D341Med (cell line): ENCODE measurements at regions not wholly inside any gene's neighbourhood (a gene's known extent, or its start where the extent isn't known, plus 50 kb on each side); places are given as distances from the start of the nearest gene placed in this dataset.

Experiments used
- DNase-seq: peaks from one replicate; pipeline ENCODE4 v3.0.0; 2012; ENCODE audit warnings: low spot score

GRCh38 chr16:79370736-79371135, 229.8 kb downstream of the MAF start:
- no peak for DNase-seq

DNA sequence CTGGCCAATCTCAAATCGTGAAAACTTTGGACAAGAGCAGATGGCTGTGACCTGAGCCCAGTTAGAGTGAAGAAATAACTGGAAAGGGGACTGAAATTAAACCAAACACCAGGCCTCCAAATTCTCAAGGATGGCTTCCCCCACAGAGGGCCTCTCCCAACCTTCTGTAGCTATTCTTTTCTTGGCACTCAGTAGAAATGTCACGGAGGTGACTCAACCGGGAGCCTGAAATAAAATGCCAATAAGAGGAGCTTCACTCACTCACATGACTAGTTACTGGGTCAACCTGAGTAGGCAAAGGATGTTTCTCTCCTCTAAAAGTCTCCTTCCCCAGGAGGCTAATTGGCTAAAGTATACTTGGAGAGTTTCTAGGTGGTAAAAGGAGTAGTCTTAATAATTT, 230.7 kb downstream of the MAF start:
- no peak for DNase-seq

- DNase-seq = no peak
Observed at GRCh38 chr16:79367822-79368221, 232.7 kb downstream of the MAF start.

DNA sequence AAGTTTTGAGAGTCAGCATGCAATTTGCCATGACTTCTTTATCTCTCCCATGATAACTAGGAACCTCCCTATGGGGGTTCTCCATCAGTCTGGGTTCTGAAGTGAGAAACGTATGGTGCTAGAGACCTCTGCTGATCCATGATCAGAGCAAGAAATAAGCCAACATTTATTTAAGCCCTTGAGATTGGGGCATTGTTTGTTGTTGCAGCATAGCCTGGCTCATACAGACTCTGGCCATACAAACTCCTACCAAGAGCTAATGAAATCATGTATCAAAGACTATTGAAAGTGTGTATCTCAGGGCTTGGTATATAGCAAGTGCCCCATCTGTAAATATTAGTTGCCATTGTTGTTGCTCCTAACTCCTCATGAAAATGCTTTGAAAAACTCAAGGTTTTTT, 233.9 kb downstream of the MAF start:
- no peak for DNase-seq

- no peak for DNase-seq
Observed at GRCh38 chr16:79365702-79366101, 234.8 kb downstream of the MAF start.

DNA sequence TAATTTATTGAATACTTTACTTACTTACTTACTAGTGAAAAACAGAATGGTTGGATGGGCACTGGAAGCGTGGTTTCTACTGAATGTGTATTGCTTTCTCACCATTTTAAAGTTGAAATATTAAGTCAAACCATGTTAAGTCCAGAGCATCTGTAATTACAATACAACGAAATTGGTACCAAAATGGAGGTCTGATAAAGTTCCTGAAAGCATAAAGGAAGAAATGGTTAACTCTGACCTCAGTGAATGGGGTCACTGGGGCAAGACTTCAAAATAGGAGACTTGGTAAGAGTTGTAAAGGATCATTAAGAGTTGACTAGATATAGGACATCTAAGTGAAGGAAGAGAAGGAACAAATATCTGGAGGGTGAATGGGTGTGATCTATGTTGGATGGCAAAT, 237.1 kb downstream of the MAF start:
- DNase-seq = no peak

DNA sequence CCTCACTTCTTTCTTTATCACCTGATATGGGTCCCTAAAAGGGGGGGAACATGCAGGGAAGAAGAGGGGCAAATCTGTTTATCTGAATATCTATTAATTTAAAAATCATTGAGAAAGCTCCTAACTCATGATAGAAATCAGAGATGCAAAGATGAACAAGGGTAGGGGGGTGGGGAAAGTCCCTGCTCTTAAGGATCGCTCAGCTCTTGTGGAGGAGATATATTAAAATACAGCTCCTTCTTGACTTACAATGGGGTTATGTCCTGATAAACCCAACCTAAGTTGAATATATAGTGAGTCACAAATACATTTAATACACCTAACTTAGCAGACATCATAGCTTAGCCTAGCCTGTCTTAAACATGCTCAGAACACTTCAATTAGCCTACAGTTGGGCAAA, 237.5 kb downstream of the MAF start:
- no peak for DNase-seq

DNA sequence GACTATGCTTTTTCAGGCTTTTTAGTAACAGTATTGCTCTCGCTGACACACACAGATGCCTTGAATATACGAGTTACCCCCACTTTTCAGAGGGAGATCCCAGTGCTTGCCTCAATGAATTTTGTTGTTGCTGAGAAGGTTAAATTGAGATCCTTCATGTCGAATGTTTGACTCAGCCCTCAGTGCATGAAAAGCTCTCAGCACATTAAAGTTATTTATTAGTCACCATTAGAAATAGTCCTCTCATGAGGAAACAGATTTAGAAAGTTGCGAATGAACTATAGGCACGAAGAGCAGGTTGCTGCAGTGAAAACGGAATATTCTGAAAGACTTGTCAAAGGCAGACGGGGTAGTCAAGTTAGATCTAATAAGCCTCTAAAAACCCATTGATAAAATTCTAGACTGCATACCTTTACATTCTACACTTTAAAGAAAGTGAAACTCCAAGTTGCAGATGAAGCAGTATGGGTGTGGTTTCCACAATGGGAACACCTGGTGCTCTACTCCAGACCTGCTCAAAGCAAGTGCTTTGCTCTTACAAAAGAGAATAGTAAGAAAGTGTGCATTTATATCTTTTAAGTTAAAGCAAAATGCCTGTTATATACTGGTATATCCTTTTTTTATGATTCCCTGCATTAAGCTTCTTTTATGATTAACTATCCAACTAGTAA, 238.1 kb downstream of the MAF start:
- DNase-seq = no peak

- no peak for DNase-seq
Observed at GRCh38 chr16:79361132-79361751, 239.3 kb downstream of the MAF start.

GRCh38 chr16:79360267-79360666, 240.3 kb downstream of the MAF start:
- no peak for DNase-seq

DNA sequence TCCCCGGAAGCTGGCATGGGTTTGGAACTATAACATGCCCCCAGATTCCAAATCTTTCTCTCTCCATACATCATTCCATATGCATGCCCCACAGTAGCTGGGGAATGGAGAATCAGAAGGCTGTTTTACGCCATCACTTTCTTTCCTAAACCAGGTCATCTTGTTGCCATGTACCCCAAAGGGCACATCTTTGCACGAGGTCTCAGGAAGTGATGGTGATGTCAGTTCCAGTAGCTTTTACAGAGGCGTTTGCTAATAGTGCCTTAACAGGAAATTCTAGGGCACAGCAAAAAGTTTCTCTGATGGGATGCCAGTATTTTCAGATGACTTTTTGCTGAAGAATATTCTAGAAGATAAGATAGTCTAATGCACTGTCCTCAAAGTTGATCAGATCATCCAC, 241.5 kb downstream of the MAF start:
- no peak for DNase-seq

DNA sequence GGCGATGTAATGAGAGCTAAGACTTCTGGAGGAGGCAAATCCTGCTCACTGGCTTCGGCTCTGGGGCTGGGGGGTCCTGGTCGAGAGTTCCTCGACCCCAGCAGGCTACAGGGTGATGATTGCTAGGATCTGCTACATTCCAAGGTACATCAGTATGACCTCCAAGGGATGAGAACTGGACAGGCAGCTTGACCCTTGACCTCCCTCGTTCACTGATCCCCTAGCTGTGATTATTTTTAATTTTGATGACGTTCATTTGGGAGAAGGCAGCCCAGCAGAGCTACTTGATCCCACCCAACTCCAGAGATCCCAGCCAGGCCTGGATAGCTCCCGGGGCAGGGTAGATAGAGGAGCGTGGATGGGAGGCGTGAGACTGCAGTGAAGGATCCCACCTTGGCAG, 242.3 kb downstream of the MAF start:
- DNase-seq = no peak

- no peak for DNase-seq
Observed at GRCh38 chr16:79355600-79356358, 244.8 kb downstream of the MAF start.

DNA sequence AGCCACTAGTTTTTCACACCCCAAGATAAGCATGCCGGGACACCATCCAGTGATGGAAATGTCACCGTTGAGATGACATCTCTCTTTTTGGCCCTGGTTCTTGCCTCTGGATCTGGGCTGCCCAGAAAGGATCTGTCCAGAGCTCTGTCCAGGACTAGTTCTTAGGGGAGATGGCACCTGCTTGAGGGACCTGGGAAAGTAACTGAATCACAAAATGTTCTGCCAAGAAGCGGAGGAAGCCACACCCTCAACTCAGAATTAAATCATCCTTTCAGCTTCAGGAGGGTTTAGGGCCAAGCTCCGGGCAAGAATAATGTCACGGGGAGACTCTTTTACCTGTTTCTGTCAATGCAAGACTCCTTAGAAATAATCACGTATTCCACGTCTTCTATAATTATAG, 248.6 kb downstream of the MAF start:
- DNase-seq = no peak

DNA sequence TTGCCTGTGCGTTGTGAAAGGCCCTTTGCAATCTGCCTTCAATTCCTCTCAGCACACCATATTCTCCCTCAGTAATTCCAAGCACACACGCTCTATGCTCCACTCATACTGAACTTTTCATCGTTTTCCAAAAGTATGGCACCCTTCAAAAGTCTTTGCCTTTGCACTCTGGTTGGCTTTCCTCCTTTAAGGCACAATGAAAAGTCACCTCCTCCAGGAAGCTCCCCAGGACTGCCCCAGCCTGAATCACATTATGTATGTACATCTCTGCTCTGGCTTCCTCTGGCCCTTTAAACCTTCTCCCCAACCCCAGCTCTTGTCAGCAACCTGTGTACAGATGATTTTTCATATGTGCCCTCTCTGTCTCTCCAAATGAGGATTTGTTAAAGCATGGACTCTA, 250.7 kb downstream of the MAF start:
- DNase-seq = no peak

DNA sequence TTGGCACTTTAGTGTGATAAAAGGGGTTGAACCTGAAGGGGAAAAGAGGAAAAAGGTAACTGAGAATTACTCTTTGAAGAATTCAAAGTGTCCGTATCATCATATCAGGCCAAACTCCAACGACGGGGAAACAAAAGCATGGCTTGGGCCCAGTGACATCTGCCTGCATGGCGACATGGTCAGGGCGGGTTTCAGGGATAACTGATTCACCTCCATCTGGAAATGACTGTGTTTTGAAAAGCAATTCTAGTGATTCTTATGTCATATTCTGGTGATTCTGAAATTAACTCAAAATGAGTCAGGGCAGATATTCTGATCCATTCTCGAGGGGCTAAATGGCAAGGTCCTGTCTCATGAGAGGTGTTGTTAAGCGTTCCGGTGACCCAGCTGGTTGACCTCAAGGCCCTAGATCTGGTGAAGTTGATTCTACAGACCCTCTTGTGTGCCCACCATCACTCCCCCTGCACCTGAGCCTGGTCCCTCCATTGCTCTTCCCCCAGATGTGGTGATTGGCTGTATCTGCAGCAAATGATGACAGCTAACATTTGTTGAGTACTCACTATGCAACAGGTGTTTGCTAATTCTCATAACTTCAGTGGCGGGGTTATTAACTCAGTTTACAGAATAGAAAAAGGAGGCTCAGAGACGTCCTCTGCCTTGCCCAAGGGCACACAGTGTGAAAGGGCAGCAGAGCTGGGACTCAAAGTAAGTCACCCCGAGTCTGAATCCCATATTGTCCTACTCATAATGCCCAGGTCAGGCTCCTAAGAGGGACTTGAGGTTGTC, 251.8 kb downstream of the MAF start:
- DNase-seq = no peak

- DNase-seq = no peak
Observed at GRCh38 chr16:79347277-79347676, 253.3 kb downstream of the MAF start.

DNA sequence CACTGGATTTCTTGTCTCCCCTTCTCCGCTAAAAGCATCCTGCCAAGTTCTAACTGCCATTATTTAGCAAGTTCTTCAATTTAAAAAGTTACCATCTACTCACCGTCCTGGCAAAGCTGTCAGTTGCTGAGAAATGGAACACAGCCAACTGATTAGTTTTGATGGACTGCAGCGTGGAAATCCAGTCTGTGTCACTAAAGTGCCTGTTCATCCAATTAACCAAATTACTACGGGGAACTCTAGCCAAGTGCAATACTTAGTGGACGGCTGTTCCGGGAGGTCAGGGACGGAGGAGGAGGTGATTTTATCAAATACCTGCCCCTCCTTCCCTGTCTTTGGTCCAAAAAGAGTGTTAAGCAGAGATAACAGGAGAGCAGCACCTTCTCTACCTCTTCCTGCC, 260.7 kb downstream of the MAF start:
- DNase-seq = no peak

DNA sequence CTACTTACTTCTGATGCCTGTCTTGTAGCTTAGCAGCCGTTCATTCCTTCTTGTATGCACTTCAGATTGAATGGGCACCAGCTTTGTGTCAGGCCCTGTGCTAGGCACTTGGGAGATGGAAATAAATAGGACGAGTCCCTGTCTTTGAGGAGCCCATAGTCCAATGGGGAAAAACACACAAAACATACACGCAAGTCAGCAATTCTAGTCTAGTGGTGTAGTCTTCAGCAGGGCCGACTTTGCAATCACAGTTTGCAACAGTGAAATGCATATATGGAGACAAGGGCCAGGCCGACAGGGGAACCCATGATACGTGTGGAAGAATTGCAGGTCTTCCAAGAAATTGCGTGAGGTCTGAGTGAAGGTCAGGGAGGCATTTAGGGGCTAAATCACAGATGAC, 262.6 kb downstream of the MAF start:
- DNase-seq = no peak

DNA sequence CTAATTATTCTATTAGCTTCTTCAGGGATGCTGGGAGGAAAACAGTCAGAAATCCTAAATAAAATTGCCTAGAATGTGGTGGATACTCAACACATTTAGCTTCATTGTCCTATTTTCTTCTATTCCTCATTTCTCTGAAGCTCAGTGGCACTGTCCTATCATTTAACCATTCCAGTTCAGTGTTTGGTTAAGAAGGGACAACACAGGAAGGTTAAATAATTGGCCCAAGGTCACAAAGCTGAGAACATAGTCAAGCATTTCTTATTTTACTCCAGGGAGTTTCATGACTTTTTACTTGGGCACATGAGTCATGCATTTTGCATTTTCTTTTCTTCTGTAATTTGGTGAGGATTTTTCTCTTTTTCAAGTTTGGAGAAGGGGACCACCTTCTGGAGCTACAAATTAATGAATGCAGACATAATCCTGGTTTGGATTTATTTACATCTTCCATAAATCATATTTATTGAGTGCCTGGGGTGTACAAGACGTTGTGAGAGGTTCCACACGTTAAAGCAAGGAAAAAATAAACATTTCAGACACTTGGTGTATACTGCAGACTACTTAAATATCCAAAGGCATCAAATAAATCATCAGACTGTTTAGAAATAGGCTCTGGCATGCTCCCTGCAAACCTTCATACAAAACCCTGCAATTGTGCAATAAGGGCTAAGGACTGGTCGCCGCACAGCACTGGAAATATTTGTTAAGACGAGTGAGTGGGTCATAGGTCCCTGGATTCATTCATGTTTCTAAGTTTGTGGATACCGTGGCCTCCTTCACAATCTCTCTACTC, 263.9 kb downstream of the MAF start:
- DNase-seq = no peak

DNA sequence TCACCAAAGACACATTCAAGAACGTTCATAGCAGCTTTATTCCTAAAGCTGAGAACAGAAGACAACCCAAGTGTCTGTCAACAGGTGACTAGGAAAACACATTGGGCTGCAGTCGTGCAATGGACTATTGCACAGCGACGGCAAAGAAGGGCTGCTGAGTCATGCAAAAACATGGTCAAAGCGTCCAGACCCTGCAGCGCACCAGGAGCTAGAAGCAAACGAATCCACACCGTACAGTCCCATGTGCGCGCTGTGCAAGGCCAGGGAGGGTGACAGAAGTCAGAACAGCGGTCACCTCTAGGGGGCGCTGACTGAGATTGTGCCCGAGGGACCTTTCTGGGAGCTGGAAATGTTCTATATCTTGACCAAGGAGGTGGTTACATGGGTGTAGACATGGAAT, 266.4 kb downstream of the MAF start:
- peak; percentile 33 for DNase-seq

DNA sequence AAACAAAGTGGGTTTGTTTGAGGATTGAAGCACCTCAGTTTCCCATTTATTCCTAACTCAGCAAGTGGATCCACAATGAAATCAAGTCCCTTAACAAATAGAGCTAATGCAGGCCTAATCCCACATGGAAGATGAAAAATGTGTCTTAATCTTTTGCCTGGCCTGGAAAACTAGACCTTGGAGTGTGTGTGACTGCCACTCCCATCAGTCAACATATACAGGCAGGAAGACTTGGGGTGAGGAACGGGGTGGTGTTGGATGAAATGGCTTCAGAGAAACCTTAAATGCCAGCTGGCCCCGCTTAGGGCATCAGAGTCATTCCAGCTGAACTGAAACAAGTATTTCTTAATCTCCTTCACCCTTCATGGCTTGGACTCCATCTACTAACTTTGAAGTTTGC, 269.5 kb downstream of the MAF start:
- no peak for DNase-seq
